AG04449 (cell line): ENCODE measurements at regions not wholly inside any gene's neighbourhood (a gene's known extent, or its start where the extent isn't known, plus 50 kb on each side); places are given as distances from the start of the nearest gene placed in this dataset.

Experiments used
- CTCF ChIA-PET: fragments of 350-600 bp; formaldehyde crosslinking; extraction: SDS; loops from one replicate; lab custom pipeline; 2021; ENCODE audit warnings: antibody characterized with exemption; lab: Yijun Ruan, JAX
- POLR2A ChIA-PET: fragments of 400-600, 350-600 bp; formaldehyde crosslinking; extraction: SDS; loops from one replicate; lab custom pipeline; 2020; ENCODE audit warnings: antibody characterized with exemption, inconsistent platforms; lab: Yijun Ruan, JAX
- DNase-seq: peaks from one replicate; pipeline ENCODE4 v3.0.0-alpha.2; 2010; ENCODE audit warnings: low read depth, low spot score
- H3K4me3 ChIP-seq: 2 replicates; pipeline ENCODE4 v1.5.1; 2011; ENCODE audit warnings: low read depth, mild to moderate bottlenecking, control low read depth, low read length
- CTCF ChIP-seq: IDR thresholded peaks from one replicate; pipeline ENCODE4 v1.5.1; 2011; ENCODE audit warnings: mild to moderate bottlenecking, moderate library complexity, low read length, control low read depth, inconsistent platforms; ENCODE audit not compliant: insufficient read depth; ENCODE audit errors: missing control alignments

- H3K4me3 ChIP-seq: no peak overlapping the region
- CTCF ChIA-PET: no interaction called here
- POLR2A ChIA-PET: no interaction called here
- TF ChIP-seq CTCF: no peak
- DNase-seq: no peak
Observed at GRCh38 chr2:12035956-12036639, 289.7 kb downstream of the LPIN1 start.

- DNase-seq: no peak
- ChIA-PET POLR2A (no interaction called here), CTCF (no interaction called here)
- no peak overlapping the region for H3K4me3 ChIP-seq
- no peak for TF ChIP-seq CTCF
Observed at GRCh38 chr2:12036640-12036983, 290.2 kb downstream of the LPIN1 start.

GRCh38 chr2:12037301-12037700 is 290.9 kb downstream of the LPIN1 start:
- TF ChIP-seq CTCF: no peak
- DNase-seq: no peak
- POLR2A ChIA-PET: no interaction called here
- CTCF ChIA-PET: no interaction called here
- no peak overlapping the region for H3K4me3 ChIP-seq

- DNase-seq: no peak
- no peak for TF ChIP-seq CTCF
- H3K4me3 ChIP-seq: no peak overlapping the region
- CTCF ChIA-PET: no interaction called here
- POLR2A ChIA-PET: no interaction called here
Observed at GRCh38 chr2:12041236-12041635, 294.8 kb downstream of the LPIN1 start.

- H3K4me3 ChIP-seq: no peak overlapping the region
- ChIA-PET POLR2A (no interaction called here), CTCF (interaction anchor here (1.6 to 2.5 kb wide), 2 partner anchors 8 to 10 kb away, joined by 3 to 9 read pairs; no protein-coding TSS in a partner anchor)
- no peak for DNase-seq
- no peak for TF ChIP-seq CTCF
Observed at GRCh38 chr2:12043131-12043530, 296.7 kb downstream of the LPIN1 start.

- no peak overlapping the region for H3K4me3 ChIP-seq
- TF ChIP-seq CTCF: no peak
Observed at GRCh38 chr2:12044857-12045256, 298.4 kb downstream of the LPIN1 start.

More at GRCh38 chr2:12044857-12045256, 298.4 kb downstream of the LPIN1 start:
- ChIA-PET CTCF (interaction anchor here (2.5 kb wide), 1 partner anchor 10 kb away, joined by 9 read pairs; no protein-coding TSS in a partner anchor), POLR2A (no interaction called here)
- DNase-seq: no peak
